ENCODE measurements at regions not wholly inside any gene's neighbourhood (a gene's known extent, or its start where the extent isn't known, plus 50 kb on each side); places are given as distances from the start of the nearest gene placed in this dataset.
A peak's percentile ranks its signal among the peaks of the same experiment; 100 is the strongest.

- no peak for TF ChIP-seq CTCF (IDR thresholded peaks at IDR 0.05)
- no peaks in the 10 kb centered on the region for H3K4me1 ChIP-seq
- no peak overlapping the region for H3K4me3 ChIP-seq
- no peaks in the 10 kb centered on the region for H3K9me3 ChIP-seq
- DNase-seq, result peak in 3 of 4 donors; percentile 29 to 62 (median 59)
- intact Hi-C loops (cut with DNase I), result no loop called here
- H3K27me3 ChIP-seq, result peaks cover 0 to 25% of the 10 kb centered on the region in 2 donors
- no peaks in the 10 kb centered on the region for H3K36me3 ChIP-seq
- ATAC-seq, result no peak
- H3K27ac ChIP-seq, result no peak overlapping the region
Observed at GRCh38 chr18:51666763-51667191, 469.3 kb upstream of the MEX3C start.

GRCh38 chr18:51668101-51668500, 470.6 kb upstream of the MEX3C start:
- H3K27ac ChIP-seq, result no peak overlapping the region
- TF ChIP-seq CTCF (IDR thresholded peaks at IDR 0.05), result peak; percentile 65 to 71
- intact Hi-C loops (cut with DNase I), result no loop called here
- peaks cover 0 to 25% of the 10 kb centered on the region in 2 donors for H3K27me3 ChIP-seq
- peak in 2 of 4 donors; percentile 39 to 60 for DNase-seq
- H3K36me3 ChIP-seq, result no peaks in the 10 kb centered on the region
- H3K4me1 ChIP-seq, result no peaks in the 10 kb centered on the region
- no peaks in the 10 kb centered on the region for H3K9me3 ChIP-seq
- peak; percentile 84 for ATAC-seq
- H3K4me3 ChIP-seq, result no peak overlapping the region

- no peak for ATAC-seq
- H3K4me1 ChIP-seq, result no peaks in the 10 kb centered on the region
- intact Hi-C loops (cut with DNase I), result no loop called here
- no peak overlapping the region for H3K27ac ChIP-seq
- peaks cover 0 to 25% of the 10 kb centered on the region in 2 donors for H3K27me3 ChIP-seq
- TF ChIP-seq CTCF (IDR thresholded peaks at IDR 0.05), result no peak
- H3K9me3 ChIP-seq, result no peaks in the 10 kb centered on the region
- H3K36me3 ChIP-seq, result no peaks in the 10 kb centered on the region
- DNase-seq, result no peak
- H3K4me3 ChIP-seq, result no peak overlapping the region
Observed at GRCh38 chr18:51668607-51669006, 471.1 kb upstream of the MEX3C start.

- H3K27me3 ChIP-seq, result no peaks in the 10 kb centered on the region
- H3K4me3 ChIP-seq, result no peak overlapping the region
- H3K36me3 ChIP-seq, result no peaks in the 10 kb centered on the region
- TF ChIP-seq CTCF (IDR thresholded peaks at IDR 0.05), result no peak
- H3K27ac ChIP-seq, result no peak overlapping the region
- DNase-seq (no peak), ATAC-seq (no peak)
- intact Hi-C loops (cut with DNase I), result no loop called here
- H3K9me3 ChIP-seq, result no peaks in the 10 kb centered on the region
- no peaks in the 10 kb centered on the region for H3K4me1 ChIP-seq
Observed at GRCh38 chr18:51686590-51686989, 489.1 kb upstream of the MEX3C start.

GRCh38 chr18:51687845-51688585, 490.5 kb upstream of the MEX3C start:
- H3K27ac ChIP-seq, result no peak overlapping the region
- no peak overlapping the region for H3K4me3 ChIP-seq
- no peak for ATAC-seq
- no peak for DNase-seq
- no peaks in the 10 kb centered on the region for H3K36me3 ChIP-seq
- H3K9me3 ChIP-seq, result no peaks in the 10 kb centered on the region
- no peaks in the 10 kb centered on the region for H3K4me1 ChIP-seq
- intact Hi-C loops (cut with DNase I), result no loop called here
- TF ChIP-seq CTCF (IDR thresholded peaks at IDR 0.05), result no peak
- no peaks in the 10 kb centered on the region for H3K27me3 ChIP-seq
